ENCODE measurements at regions not wholly inside any gene's neighbourhood (a gene's known extent, or its start where the extent isn't known, plus 50 kb on each side); places are given as distances from the start of the nearest gene placed in this dataset.
"Not testable (repeated sequence)": the region's sequence is repeated elsewhere in the genome, so short reads cannot be mapped to it uniquely, and the experiment has no call there.

- DNase-seq (ENCODE audit: low read depth): no peak
These were observed 748.5 kb upstream of the CDH10 start for GRCh38 chr5:25393256-25393655.

GRCh38 chr5:25387953-25388352 lies 743.2 kb upstream of the CDH10 start:
- no peak for DNase-seq (ENCODE audit: low read depth)

GRCh38 chr5:25362799-25363198 lies 718.0 kb upstream of the CDH10 start:
- no peak for DNase-seq (ENCODE audit: low read depth)

- DNase-seq (ENCODE audit: low read depth): no peak
These were observed 714.1 kb upstream of the CDH10 start for GRCh38 chr5:25358919-25359318.

GRCh38 chr5:25357605-25358004 lies 712.8 kb upstream of the CDH10 start:
- DNase-seq (ENCODE audit: low read depth): no peak

- no peak for DNase-seq (ENCODE audit: low read depth)
These were observed 705.0 kb upstream of the CDH10 start for GRCh38 chr5:25349746-25350145.

GRCh38 chr5:25345240-25345771 lies 700.5 kb upstream of the CDH10 start:
- DNase-seq (ENCODE audit: low read depth): no peak

GRCh38 chr5:25339541-25339940 lies 694.8 kb upstream of the CDH10 start:
- no peak for DNase-seq (ENCODE audit: low read depth)

- no peak for DNase-seq (ENCODE audit: low read depth)
These were observed 689.6 kb upstream of the CDH10 start for GRCh38 chr5:25334350-25334749.

- no peak for DNase-seq (ENCODE audit: low read depth)
These were observed 685.9 kb upstream of the CDH10 start for GRCh38 chr5:25330721-25331120.

- DNase-seq (ENCODE audit: low read depth): no peak
These were observed 682.4 kb upstream of the CDH10 start for GRCh38 chr5:25327172-25327571.

- DNase-seq (ENCODE audit: low read depth): no peak
These were observed 657.1 kb upstream of the CDH10 start for GRCh38 chr5:25301836-25302235.

- DNase-seq (ENCODE audit: low read depth): no peak
These were observed 650.3 kb upstream of the CDH10 start for GRCh38 chr5:25295067-25295466.

GRCh38 chr5:25289766-25290165 lies 645.0 kb upstream of the CDH10 start:
- DNase-seq (ENCODE audit: low read depth): not testable (repeated sequence)

GRCh38 chr5:25286319-25286718 lies 641.5 kb upstream of the CDH10 start:
- DNase-seq (ENCODE audit: low read depth): no peak

GRCh38 chr5:25285136-25285535 lies 640.4 kb upstream of the CDH10 start:
- no peak for DNase-seq (ENCODE audit: low read depth)

- not testable (repeated sequence) for DNase-seq (ENCODE audit: low read depth)
These were observed 618.7 kb upstream of the CDH10 start for GRCh38 chr5:25263507-25263906.

- no peak for DNase-seq (ENCODE audit: low read depth)
These were observed 617.4 kb upstream of the CDH10 start for GRCh38 chr5:25262221-25262620.

GRCh38 chr5:25255128-25255527 lies 610.4 kb upstream of the CDH10 start:
- no peak for DNase-seq (ENCODE audit: low read depth)

GRCh38 chr5:25241981-25242380 lies 597.2 kb upstream of the CDH10 start:
- DNase-seq (ENCODE audit: low read depth): no peak

- not testable (repeated sequence) for DNase-seq (ENCODE audit: low read depth)
These were observed 593.9 kb upstream of the CDH10 start for GRCh38 chr5:25238720-25239119.

- no peak for DNase-seq (ENCODE audit: low read depth)
These were observed 579.7 kb upstream of the CDH10 start for GRCh38 chr5:25224316-25224982.

- DNase-seq (ENCODE audit: low read depth): not testable (repeated sequence)
These were observed 555.1 kb upstream of the CDH10 start for GRCh38 chr5:25199902-25200301.

- DNase-seq (ENCODE audit: low read depth): no peak
These were observed 545.8 kb upstream of the CDH10 start for GRCh38 chr5:25190521-25191000.

Data from non-pigmented ciliary epithelial cell (primary cell).